ENCODE measurements at regions not wholly inside any gene's neighbourhood (a gene's known extent, or its start where the extent isn't known, plus 50 kb on each side); places are given as distances from the start of the nearest gene placed in this dataset.

DNA sequence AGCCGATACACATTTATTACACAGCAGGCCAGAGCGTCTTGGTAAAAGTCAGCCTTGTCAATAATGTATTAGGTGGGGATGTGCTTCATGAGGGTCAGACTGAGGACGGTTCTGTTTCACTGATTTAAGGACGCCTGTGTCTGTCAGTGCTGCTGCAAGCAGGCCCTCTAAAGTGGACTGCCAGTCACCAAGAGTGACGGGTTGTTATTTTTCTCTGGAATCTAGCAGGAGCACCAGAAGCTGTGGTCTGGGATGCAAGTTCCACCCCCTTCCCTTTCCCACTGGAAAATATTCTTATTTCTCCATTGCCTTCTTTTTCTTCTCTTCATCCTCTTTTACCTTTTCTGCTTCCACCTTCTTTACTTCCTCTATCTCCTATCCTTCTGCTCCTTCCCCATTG lies 191.2 kb upstream of the NCAM1 start:
- TF ChIP-seq FOXM1 (IDR thresholded peaks at IDR 0.05; ENCODE audit: borderline replicate concordance) (no peak), NFRKB (IDR thresholded peaks at IDR 0.05) (no peak), SUZ12 (IDR thresholded peaks at IDR 0.05) (no peak), BHLHE40 (IDR thresholded peaks at IDR 0.05; ENCODE audit: borderline replicate concordance) (no peak), ZNF384 (IDR thresholded peaks at IDR 0.05) (no peak), FOXK2 (IDR thresholded peaks at IDR 0.05) (no peak), CTBP1 (IDR thresholded peaks at IDR 0.05; ENCODE audit: borderline replicate concordance) (no peak), FOXA1 (IDR thresholded peaks at IDR 0.05) (no peak), ELF4 (IDR thresholded peaks at IDR 0.05) (no peak), HDGF (IDR thresholded peaks at IDR 0.05; ENCODE audit: borderline replicate concordance) (no peak), L3MBTL2 (conservative IDR thresholded peaks at IDR 0.05) (no peak)
- TF ChIP-seq, protein P1, sequence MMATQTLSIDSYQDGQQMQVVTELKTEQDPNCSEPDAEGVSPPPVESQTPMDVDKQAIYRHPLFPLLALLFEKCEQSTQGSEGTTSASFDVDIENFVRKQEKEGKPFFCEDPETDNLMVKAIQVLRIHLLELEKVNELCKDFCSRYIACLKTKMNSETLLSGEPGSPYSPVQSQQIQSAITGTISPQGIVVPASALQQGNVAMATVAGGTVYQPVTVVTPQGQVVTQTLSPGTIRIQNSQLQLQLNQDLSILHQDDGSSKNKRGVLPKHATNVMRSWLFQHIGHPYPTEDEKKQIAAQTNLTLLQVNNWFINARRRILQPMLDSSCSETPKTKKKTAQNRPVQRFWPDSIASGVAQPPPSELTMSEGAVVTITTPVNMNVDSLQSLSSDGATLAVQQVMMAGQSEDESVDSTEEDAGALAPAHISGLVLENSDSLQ (IDR thresholded peaks at IDR 0.05) = no peak
